K562 (cell line): ENCODE measurements at regions not wholly inside any gene's neighbourhood (a gene's known extent, or its start where the extent isn't known, plus 50 kb on each side); places are given as distances from the start of the nearest gene placed in this dataset.

Source experiments
- ATAC-seq: fragments of 200-7000 bp; cut with Tn5 transposase; 3 replicates; pipeline ENCODE4 v1.9.1; 2020; ENCODE audit warnings: moderate library complexity
- BruUV-seq: library from RNA; stranded (reverse); fragments of 400-500 nt; replicated peaks from 2 replicates; lab custom pipeline; 2021; lab: Mats Ljungman, UMichigan
- CTCF ChIA-PET: fragments of 300-600 bp; formaldehyde crosslinking; extraction: SDS; loops from one replicate; lab custom pipeline; 2021; ENCODE audit warnings: low intra/inter-chr PET ratio; lab: Yijun Ruan, JAX
- POLR2A ChIA-PET: fragments of 300-600, 350-650 bp; sonication (Branson Sonifier 250); formaldehyde crosslinking; extraction: SDS; loops from one replicate; lab custom pipeline; 2021; ENCODE audit warnings: antibody characterized with exemption, inconsistent platforms; lab: Yijun Ruan, JAX
- DNase-seq, 4 experiments: peaks; one replicate each; pipeline versions ENCODE4 v3.0.0 to v3.0.0-alpha.2; 2011 to 2018; ENCODE audit warnings: low spot score in 3 of 4, mixed read lengths in 3 of 4; ENCODE audit errors: extremely low read depth in 1 of 4
- FAIRE-seq: peaks from 2 replicates; lab custom pipeline; 2011; peaks lifted over from hg19 to GRCh38; lab: Jason Lieb, UNC
- H2AFZ ChIP-seq: 2 replicates; pipeline ENCODE4 v1.6.0; 2011; ENCODE audit warnings: low read depth, low read length, control low read depth, inconsistent platforms
- H3K27ac ChIP-seq: fragments of 200-600 bp; 3 replicates; pipeline ENCODE4 v1.8.0; 2011; ENCODE audit warnings: low read depth, mild to moderate bottlenecking, control low read depth, inconsistent platforms, low read length, moderate library complexity, mixed read lengths; ENCODE audit errors: extremely low read depth
- H3K27me3 ChIP-seq, 2 experiments: fragments of 300-600 bp in 1 of 2; 2 replicates in 1 of 2; 3 replicates in 1 of 2; pipeline versions ENCODE4 v1.6.0 to v1.8.0; 2011; ENCODE audit warnings: inconsistent platforms in 2 of 2, low read length in 2 of 2, mild to moderate bottlenecking in 1 of 2, mixed read lengths in 1 of 2, moderate library complexity in 1 of 2; ENCODE audit not compliant: control insufficient read depth in 2 of 2, insufficient read depth in 2 of 2
- H3K36me3 ChIP-seq: fragments of 300-600 bp; 3 replicates; pipeline ENCODE4 v1.8.0; 2011; ENCODE audit warnings: mild to moderate bottlenecking, low read length, inconsistent platforms; ENCODE audit not compliant: control insufficient read depth, insufficient read depth
- H3K4me1 ChIP-seq, 2 experiments: fragments of 200-600 bp in 1 of 2; replicated peaks in 1 of 2; 2 replicates in 1 of 2; 3 replicates in 1 of 2; pipeline versions ENCODE4 v1.5.1 to v1.8.0; 2011; ENCODE audit warnings: inconsistent platforms in 2 of 2, low read length in 2 of 2, mild to moderate bottlenecking in 1 of 2, mixed read lengths in 1 of 2, moderate library complexity in 1 of 2; ENCODE audit not compliant: control insufficient read depth in 2 of 2, insufficient read depth in 2 of 2
- H3K4me2 ChIP-seq: 2 replicates; pipeline ENCODE4 v1.6.1; 2011; ENCODE audit warnings: low read length, control low read depth, inconsistent platforms, mixed read lengths; ENCODE audit not compliant: insufficient read depth
- H3K4me3 ChIP-seq: fragments of 200-600 bp; sonication (generic), shearing (Covaris generic); 2 replicates; pipeline ENCODE4 v1.5.1; 2016; ENCODE audit warnings: control low read depth, inconsistent platforms
- H3K79me2 ChIP-seq: fragments of 200-600 bp; 3 replicates; pipeline ENCODE4 v1.8.0; 2011; ENCODE audit warnings: low read length, inconsistent platforms; ENCODE audit not compliant: control insufficient read depth, insufficient read depth
- H3K9ac ChIP-seq, 2 experiments: 2 replicates each; pipeline versions ENCODE4 v1.6.0 to v1.6.1; 2011; ENCODE audit warnings: low read depth in 2 of 2, low read length in 2 of 2, control low read depth in 1 of 2, inconsistent platforms in 1 of 2, mild to moderate bottlenecking in 1 of 2, mixed read lengths in 1 of 2; ENCODE audit not compliant: insufficient read depth in 1 of 2
- H3K9me1 ChIP-seq: one replicate; pipeline ENCODE4 v1.6.0; 2011; ENCODE audit warnings: inconsistent platforms, mild to moderate bottlenecking, low read length, moderate library complexity; ENCODE audit not compliant: control insufficient read depth, insufficient read depth
- H3K9me3 ChIP-seq: replicated peaks from 2 replicates; pipeline ENCODE4 v1.5.1; 2011; ENCODE audit warnings: low read depth, low read length, inconsistent platforms; ENCODE audit not compliant: control insufficient read depth, insufficient read depth
- H4K20me1 ChIP-seq: replicated peaks from 2 replicates; pipeline ENCODE4 v1.6.1; 2011; ENCODE audit warnings: low read length, inconsistent platforms, mixed read lengths; ENCODE audit not compliant: control insufficient read depth, insufficient read depth
- BCOR ChIP-seq: fragments of 450-650 bp; IDR thresholded peaks from 2 replicates; pipeline ENCODE4 v1.6.1; 2016
- CXXC5 ChIP-seq: fragments of 250-450 bp; sonication (Bioruptor Pico); IDR thresholded peaks from 2 replicates; pipeline ENCODE4 v1.8.0; 2022; ENCODE audit warnings: inconsistent platforms, mild to moderate bottlenecking, moderate library complexity
- FOXK2 ChIP-seq, 2 experiments: fragments of 450-650 bp; IDR thresholded peaks in 1 of 2; conservative IDR thresholded peaks in 1 of 2; 2 replicates each; pipeline ENCODE4 v1.6.1; 2016; ENCODE audit warnings: low read depth in 2 of 2, mild to moderate bottlenecking in 1 of 2
- KLF13 ChIP-seq: fragments of 450-650 bp; IDR thresholded peaks from 2 replicates; pipeline ENCODE4 v1.6.1; 2016; ENCODE audit warnings: missing genetic modification characterization, low read depth, mild to moderate bottlenecking, missing compliant biosample characterization, moderate library complexity, borderline replicate concordance
- MAFG ChIP-seq: fragments of 450-650 bp; conservative IDR thresholded peaks from 2 replicates; pipeline ENCODE4 v1.6.1; 2016; ENCODE audit warnings: missing genetic modification characterization, missing compliant biosample characterization
- MCM7 ChIP-seq, 2 experiments: fragments of 450-650 bp; IDR thresholded peaks; 2 replicates each; pipeline ENCODE4 v1.6.1; 2016 to 2018
- NCOA6 ChIP-seq: fragments of 450-650 bp; IDR thresholded peaks from 2 replicates; pipeline ENCODE4 v1.6.1; 2017; ENCODE audit warnings: mild to moderate bottlenecking
- RBM25 ChIP-seq: fragments of 200-400 bp; formaldehyde crosslinking; IDR thresholded peaks from 2 replicates; pipeline ENCODE4 v1.6.1; 2018; ENCODE audit warnings: low read length, low read depth, moderate library complexity; ENCODE audit not compliant: severe bottlenecking
- SIX5 ChIP-seq, 2 experiments: IDR thresholded peaks; 2 replicates each; pipeline ENCODE4 v1.6.1; 2011; ENCODE audit warnings: low read length in 2 of 2, borderline replicate concordance in 1 of 2, low read depth in 1 of 2, mild to moderate bottlenecking in 1 of 2, moderate library complexity in 1 of 2; ENCODE audit not compliant: insufficient read depth in 1 of 2
- WGBS: fragments of 100-300 bp; shearing (Covaris generic); methylation state at CpG from one replicate; pipeline ENCODE4 v1.1.6; 2016; ENCODE audit warnings: low coverage, mixed read lengths; ENCODE audit not compliant: insufficient coverage; ENCODE audit errors: missing lambda C conversion rate; 5-methylcytosine and 5-hydroxymethylcytosine counted together
- in situ Hi-C: fragments of 300-500 bp; cut with MboI; formaldehyde crosslinking; loops from 4 replicates; pipeline ENCODE4 v1.15.0; 2018; ENCODE audit warnings: inconsistent platforms, mixed read lengths
- intact Hi-C: fragments of 100-400 bp; cut with micrococcal nuclease; formaldehyde crosslinking; loops from 2 replicates; pipeline ENCODE4 v1.14.2; 2022
- TF ChIP-seq, protein P1 (sequence below): fragments of 250-450 bp; sonication (Bioruptor Pico); IDR thresholded peaks from 2 replicates; pipeline ENCODE4 v1.5.1; 2021; ENCODE audit warnings: mild to moderate bottlenecking
- TF ChIP-seq, protein P2 (sequence below): fragments of 250-450 bp; sonication (Bioruptor Pico); IDR thresholded peaks from 2 replicates; pipeline ENCODE4 v1.5.0; 2021; ENCODE audit warnings: mild to moderate bottlenecking, moderate library complexity

DNA sequence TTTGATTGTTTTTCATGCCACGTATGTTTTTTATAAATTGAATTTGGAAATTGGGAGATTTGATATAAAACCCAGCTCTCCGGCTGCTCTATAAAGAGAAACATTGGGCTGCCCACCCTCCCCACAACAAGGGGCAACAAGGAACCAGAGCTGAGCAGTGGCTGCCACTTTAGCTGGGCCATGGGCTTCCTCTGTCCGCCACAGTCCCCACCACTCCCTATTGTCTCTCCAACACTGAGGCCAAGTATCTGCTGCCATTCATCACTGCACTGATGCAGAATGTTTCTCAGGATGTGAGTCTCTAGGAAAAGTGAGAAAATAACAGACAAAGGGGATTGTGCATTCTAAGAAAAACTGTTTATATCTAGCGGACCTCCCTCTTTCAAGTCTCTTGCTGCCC is 106.8 kb downstream of the LITAF start:
- H3K9me3 ChIP-seq, result no peaks in the 10 kb centered on the region
- no peak overlapping the region for H3K4me3 ChIP-seq
- TF ChIP-seq CXXC5 (CRISPR knock-in tag) (no peak), KLF13 (tag) (no peak), RBM25 (peak; percentile 11)
- in situ Hi-C loops (no loop called here), intact Hi-C loops (no loop called here)
- H2AFZ ChIP-seq, result no peak overlapping the region
- no peaks in the 10 kb centered on the region for H3K79me2 ChIP-seq
- no peaks in the 10 kb centered on the region for H3K9me1 ChIP-seq
- H4K20me1 ChIP-seq, result no peaks in the 10 kb centered on the region
- H3K4me1 ChIP-seq, result peaks cover 0 to 8% of the 10 kb centered on the region in 2 experiments; a peak in 2 of 5 replicates
- CTCF ChIA-PET, result no interaction called here
- peaks cover 5 to 24% of the 10 kb centered on the region in 2 experiments; a peak in 3 of 5 replicates for H3K27me3 ChIP-seq
- H3K27ac ChIP-seq, result no peak overlapping the region
- no peak overlapping the region for H3K4me2 ChIP-seq
- POLR2A ChIA-PET, result no interaction called here
- no peak for FAIRE-seq
- no peak for ATAC-seq
- H3K9ac ChIP-seq, result no peak overlapping the region
- no peaks in the 10 kb centered on the region for H3K36me3 ChIP-seq
- 15% methylated on average over 4 of the region's 4 CpGs for WGBS
- DNase-seq, result no peak
- BruUV-seq, result no TSS peak

DNA sequence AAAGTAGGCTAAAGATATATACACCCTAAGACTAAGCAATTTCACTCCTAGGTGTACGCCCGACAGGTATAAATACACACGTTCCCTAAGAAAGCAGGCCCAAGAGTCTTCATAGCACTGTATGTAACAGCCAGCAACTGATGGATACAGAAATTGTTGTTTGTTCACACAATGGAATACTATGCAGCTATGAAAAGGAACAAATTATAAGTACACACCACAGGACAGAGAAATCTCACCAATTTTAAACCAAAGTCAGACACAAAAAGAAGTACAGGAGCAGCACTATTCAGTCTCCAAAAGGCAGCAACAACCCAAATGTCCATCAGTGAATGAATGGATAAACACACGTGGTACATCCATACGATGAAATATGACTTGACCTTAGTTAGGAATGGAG is 106.1 kb downstream of the LITAF start:
- H3K9me3 ChIP-seq, result no peaks in the 10 kb centered on the region
- no peaks in the 10 kb centered on the region for H3K9me1 ChIP-seq
- no peak overlapping the region for H3K27ac ChIP-seq
- no peak overlapping the region for H3K4me2 ChIP-seq
- ATAC-seq (no peak), FAIRE-seq (no peak), DNase-seq (no peak)
- H3K4me3 ChIP-seq, result no peak overlapping the region
- in situ Hi-C loops (no loop called here), intact Hi-C loops (no loop called here)
- no TSS peak for BruUV-seq
- H3K36me3 ChIP-seq, result no peaks in the 10 kb centered on the region
- CTCF ChIA-PET, result no interaction called here
- POLR2A ChIA-PET, result no interaction called here
- H4K20me1 ChIP-seq, result no peaks in the 10 kb centered on the region
- no peak overlapping the region for H3K9ac ChIP-seq
- WGBS, result 28% methylated on average over 5 of the region's 5 CpGs
- no peak overlapping the region for H2AFZ ChIP-seq
- H3K79me2 ChIP-seq, result no peaks in the 10 kb centered on the region
- H3K27me3 ChIP-seq, result peaks cover 5 to 24% of the 10 kb centered on the region in 2 experiments; a peak in 3 of 5 replicates
- peaks cover 0 to 8% of the 10 kb centered on the region in 2 experiments; a peak in 2 of 5 replicates for H3K4me1 ChIP-seq
- no peak for TF ChIP-seq FOXK2 (conservative IDR thresholded peaks at IDR 0.05 in 1 of 2, IDR thresholded peaks at IDR 0.05 in 1 of 2; ENCODE audit: low read depth in 2 of 2)
- TF ChIP-seq SIX5 (IDR thresholded peaks at IDR 0.05; ENCODE audit: borderline replicate concordance in 1 of 2, insufficient read depth in 1 of 2, low read depth in 1 of 2, low read length in 2 of 2), result no peak
- TF ChIP-seq MAFG (tag), result no peak
- peak; percentile 92 for TF ChIP-seq RBM25
- TF ChIP-seq, protein P1, sequence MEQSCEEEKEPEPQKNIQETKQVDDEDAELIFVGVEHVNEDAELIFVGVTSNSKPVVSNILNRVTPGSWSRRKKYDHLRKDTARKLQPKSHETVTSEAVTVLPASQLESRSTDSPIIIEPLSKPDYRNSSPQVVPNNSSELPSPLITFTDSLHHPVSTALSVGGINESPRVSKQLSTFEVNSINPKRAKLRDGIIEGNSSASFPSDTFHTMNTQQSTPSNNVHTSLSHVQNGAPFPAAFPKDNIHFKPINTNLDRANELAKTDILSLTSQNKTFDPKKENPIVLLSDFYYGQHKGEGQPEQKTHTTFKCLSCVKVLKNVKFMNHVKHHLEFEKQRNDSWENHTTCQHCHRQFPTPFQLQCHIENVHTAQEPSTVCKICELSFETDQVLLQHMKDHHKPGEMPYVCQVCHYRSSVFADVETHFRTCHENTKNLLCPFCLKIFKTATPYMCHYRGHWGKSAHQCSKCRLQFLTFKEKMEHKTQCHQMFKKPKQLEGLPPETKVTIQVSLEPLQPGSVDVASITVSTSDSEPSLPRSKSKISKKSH (CRISPR knock-in tag), result no peak
- no peak for TF ChIP-seq NCOA6
- TF ChIP-seq MCM7 (IDR thresholded peaks at IDR 0.05), result no peak
- TF ChIP-seq BCOR, result 0 out of 2 replicates have a peak, but pooled peaks have one; percentile 19
- TF ChIP-seq, protein P2, sequence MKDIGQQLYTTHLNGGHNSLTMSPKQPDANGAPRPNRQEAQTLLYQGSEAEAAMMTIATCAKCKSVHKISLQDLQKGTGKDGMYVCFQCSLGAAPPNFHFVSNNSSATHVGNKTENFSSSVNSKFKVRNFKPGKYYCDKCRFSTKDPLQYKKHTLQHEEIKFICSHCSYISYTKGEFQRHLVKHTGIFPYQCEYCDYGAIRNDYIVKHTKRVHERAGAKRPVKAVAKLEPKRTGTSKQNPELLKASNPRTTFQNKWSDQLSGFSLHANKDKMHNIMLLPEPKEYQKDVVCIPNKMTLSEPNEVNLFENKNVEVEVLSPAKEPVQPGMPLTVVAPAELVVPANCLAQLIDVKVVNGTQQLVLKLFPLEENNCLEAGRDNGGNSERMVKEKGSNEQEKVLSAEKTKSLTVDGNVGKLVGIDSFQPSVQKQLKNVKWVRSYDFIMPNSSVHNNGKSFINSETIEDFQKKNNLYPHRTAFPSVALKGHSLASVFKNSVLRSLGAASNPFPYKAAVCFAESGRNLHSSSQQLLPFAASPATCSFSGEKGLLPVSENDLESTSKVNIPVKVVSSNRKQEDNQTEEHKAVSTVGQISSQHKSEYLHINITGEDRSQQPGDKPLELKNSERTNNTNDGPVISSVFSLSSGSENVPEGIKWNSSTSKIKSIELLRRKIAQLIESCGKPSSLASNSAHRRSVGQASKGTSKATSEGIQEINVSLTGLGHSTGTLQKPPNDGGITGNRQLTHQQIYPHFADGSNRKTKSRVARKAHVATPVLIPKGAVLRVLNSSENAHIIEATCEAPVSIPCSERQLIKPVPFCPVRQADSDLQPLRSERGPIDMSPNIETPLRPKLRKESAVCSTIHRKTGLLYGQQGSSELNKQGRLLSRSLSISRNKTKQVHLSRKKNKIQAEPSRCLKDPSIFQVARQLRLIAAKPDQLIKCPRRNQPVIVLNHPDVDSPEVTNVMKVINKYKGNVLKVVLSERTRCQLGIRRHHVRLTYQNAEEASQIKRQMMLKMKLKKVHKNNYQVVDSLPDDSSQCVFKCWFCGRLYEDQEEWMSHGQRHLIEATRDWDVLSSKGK (CRISPR knock-in tag), result no peak
